22Rv1 (cell line): ENCODE measurements at regions not wholly inside any gene's neighbourhood (a gene's known extent, or its start where the extent isn't known, plus 50 kb on each side); places are given as distances from the start of the nearest gene placed in this dataset.

Source experiments
- H3K27ac ChIP-seq: fragments of 450-650 bp; 2 replicates; pipeline ENCODE4 v1.5.1; 2017
- CTCF ChIP-seq: fragments of 450-650 bp; IDR thresholded peaks from 2 replicates; pipeline ENCODE4 v1.5.1; 2017; ENCODE audit warnings: mild to moderate bottlenecking
- ZFX ChIP-seq: fragments of 450-650 bp; IDR thresholded peaks from 2 replicates; pipeline ENCODE4 v1.6.1; 2017; ENCODE audit warnings: antibody characterized with exemption, borderline replicate concordance

- TF ChIP-seq ZFX (no peak), CTCF (no peak)
- no peak overlapping the region for H3K27ac ChIP-seq
These were observed 308.6 kb downstream of the TLE1 start for GRCh38 chr9:81380504-81381359.

- no peak overlapping the region for H3K27ac ChIP-seq
- TF ChIP-seq ZFX (no peak), CTCF (no peak)
These were observed 309.7 kb downstream of the TLE1 start for GRCh38 chr9:81379655-81380054.

- TF ChIP-seq CTCF (no peak), ZFX (no peak)
- H3K27ac ChIP-seq: no peak overlapping the region
These were observed 311.4 kb downstream of the TLE1 start for GRCh38 chr9:81377921-81378320.

GRCh38 chr9:81377320-81377719, 312.0 kb downstream of the TLE1 start:
- TF ChIP-seq ZFX (no peak), CTCF (no peak)
- H3K27ac ChIP-seq: no peak overlapping the region

- H3K27ac ChIP-seq: no peak overlapping the region
- TF ChIP-seq ZFX (no peak), CTCF (no peak)
These were observed 313.9 kb downstream of the TLE1 start for GRCh38 chr9:81375187-81376100.

GRCh38 chr9:81374459-81375186, 314.7 kb downstream of the TLE1 start:
- no peak overlapping the region for H3K27ac ChIP-seq
- TF ChIP-seq CTCF: no peak
- TF ChIP-seq ZFX: no peak
